D721Med (cell line): ENCODE measurements at regions not wholly inside any gene's neighbourhood (a gene's known extent, or its start where the extent isn't known, plus 50 kb on each side); places are given as distances from the start of the nearest gene placed in this dataset.

Source experiments
- DNase-seq: peaks from one replicate; pipeline ENCODE4 v3.0.0; 2011; ENCODE audit warnings: low spot score; ENCODE audit not compliant: insufficient read length
- FAIRE-seq: peaks from 2 replicates; lab custom pipeline; 2011; peaks lifted over from hg19 to GRCh38; lab: Jason Lieb, UNC
- CTCF ChIP-seq: IDR thresholded peaks from 2 replicates; pipeline ENCODE4 v1.5.1; 2012; ENCODE audit warnings: mild to moderate bottlenecking, control low read depth; ENCODE audit not compliant: insufficient read depth; ENCODE audit errors: missing control alignments

- no peak for TF ChIP-seq CTCF
- FAIRE-seq = no peak
- DNase-seq = no peak
These were observed 123.3 kb upstream of the THY1 start for GRCh38 chr11:119545978-119546915.

GRCh38 chr11:119540370-119541125 is 117.6 kb upstream of the THY1 start:
- DNase-seq (no peak), FAIRE-seq (no peak)
- TF ChIP-seq CTCF = no peak

- FAIRE-seq = no peak
- no peak for DNase-seq
- TF ChIP-seq CTCF = no peak
These were observed 116.6 kb upstream of the THY1 start for GRCh38 chr11:119539583-119539982.

GRCh38 chr11:119538753-119539152 is 115.8 kb upstream of the THY1 start:
- FAIRE-seq (no peak), DNase-seq (no peak)
- TF ChIP-seq CTCF = no peak

- FAIRE-seq = no peak
- no peak for DNase-seq
- TF ChIP-seq CTCF = no peak
These were observed 114.6 kb upstream of the THY1 start for GRCh38 chr11:119537306-119538253.

GRCh38 chr11:119536801-119537200 is 113.8 kb upstream of the THY1 start:
- DNase-seq (no peak), FAIRE-seq (no peak)
- TF ChIP-seq CTCF = no peak
